WERI-Rb-1 (cell line): ENCODE measurements at regions not wholly inside any gene's neighbourhood (a gene's known extent, or its start where the extent isn't known, plus 50 kb on each side); places are given as distances from the start of the nearest gene placed in this dataset.

Source experiments
- DNase-seq: peaks from one replicate; pipeline ENCODE4 v3.0.0-alpha.2; 2020
- H3K27ac ChIP-seq: fragments of 250-450 bp; sonication (Bioruptor Pico); 2 replicates; pipeline ENCODE4 v1.5.1; 2020; ENCODE audit warnings: mild to moderate bottlenecking, moderate library complexity
- H3K27me3 ChIP-seq: fragments of 250-450 bp; sonication (Bioruptor Pico); 2 replicates; pipeline ENCODE4 v1.5.1; 2021; ENCODE audit warnings: mild to moderate bottlenecking, low read depth, moderate library complexity; ENCODE audit not compliant: insufficient read depth, severe bottlenecking
- H3K36me3 ChIP-seq: fragments of 250-450 bp; sonication (Bioruptor Pico); 2 replicates; pipeline ENCODE4 v1.5.1; 2020; ENCODE audit warnings: mild to moderate bottlenecking, moderate library complexity
- H3K4me3 ChIP-seq: 2 replicates; pipeline ENCODE4 v1.5.1; 2011; ENCODE audit warnings: low read depth, mild to moderate bottlenecking, control low read depth, low read length
- H3K9me3 ChIP-seq: fragments of 250-450 bp; sonication (Bioruptor Pico); 2 replicates; pipeline ENCODE4 v1.5.1; 2021; ENCODE audit warnings: mild to moderate bottlenecking, moderate library complexity; ENCODE audit not compliant: severe bottlenecking
- CTCF ChIP-seq: IDR thresholded peaks from 2 replicates; pipeline ENCODE4 v1.5.1; 2011; ENCODE audit warnings: low read depth, mild to moderate bottlenecking, control low read depth, inconsistent platforms, low read length

GRCh38 chr10:128855618-128856428, 611.2 kb upstream of the MGMT start:
- TF ChIP-seq CTCF: no peak
- Histone ChIP-seq H3K27ac (no peak overlapping the region), H3K27me3 (peaks cover 4% of the 10 kb centered on the region), H3K36me3 (no peaks in the 10 kb centered on the region), H3K9me3 (no peaks in the 10 kb centered on the region), H3K4me3 (no peak overlapping the region)
- no peak for DNase-seq

GRCh38 chr10:128859738-128860386, 607.2 kb upstream of the MGMT start:
- Histone ChIP-seq H3K9me3 (no peaks in the 10 kb centered on the region), H3K27ac (no peak overlapping the region), H3K36me3 (no peaks in the 10 kb centered on the region), H3K4me3 (no peak overlapping the region), H3K27me3 (peaks cover 3% of the 10 kb centered on the region)
- DNase-seq: peak; percentile 39
- peak; percentile 46 for TF ChIP-seq CTCF

GRCh38 chr10:128860574-128860973, 606.5 kb upstream of the MGMT start:
- Histone ChIP-seq H3K27me3 (peaks cover 3% of the 10 kb centered on the region), H3K27ac (no peak overlapping the region), H3K9me3 (no peaks in the 10 kb centered on the region), H3K4me3 (no peak overlapping the region), H3K36me3 (no peaks in the 10 kb centered on the region)
- no peak for TF ChIP-seq CTCF
- DNase-seq: no peak

- TF ChIP-seq CTCF: no peak
- H3K27me3 ChIP-seq: peaks cover 3% of the 10 kb centered on the region
- H3K4me3 ChIP-seq: no peak overlapping the region
- no peaks in the 10 kb centered on the region for H3K9me3 ChIP-seq
- DNase-seq: no peak
- no peak overlapping the region for H3K27ac ChIP-seq
- no peaks in the 10 kb centered on the region for H3K36me3 ChIP-seq
Measured at GRCh38 chr10:128861018-128861901, 605.8 kb upstream of the MGMT start.

- TF ChIP-seq CTCF: no peak
- Histone ChIP-seq H3K4me3 (no peak overlapping the region), H3K27ac (no peak overlapping the region), H3K27me3 (peaks cover 3% of the 10 kb centered on the region), H3K9me3 (no peaks in the 10 kb centered on the region), H3K36me3 (no peaks in the 10 kb centered on the region)
- no peak for DNase-seq
Measured at GRCh38 chr10:128863411-128863810, 603.6 kb upstream of the MGMT start.
